ENCODE measurements at regions not wholly inside any gene's neighbourhood (a gene's known extent, or its start where the extent isn't known, plus 50 kb on each side); places are given as distances from the start of the nearest gene placed in this dataset.

GRCh38 chr15:69753867-69754266, 301.2 kb downstream of the RPLP1 start:
- CTCF ChIA-PET: no interaction called here
- DNase-seq (ENCODE audit: low read depth, low spot score): no peak
- Histone ChIP-seq H3K4me3 (ENCODE audit: low read depth, low read length) (no peak overlapping the region), H3K27ac (ENCODE audit: low read depth, low read length) (no peak overlapping the region), H3K9me3 (ENCODE audit: control insufficient read depth, insufficient read depth, low read length) (peaks cover 5% of the 10 kb centered on the region; the same call in 1 of the 2 replicates), H3K27me3 (ENCODE audit: control insufficient read depth, insufficient read depth, low read length) (peaks cover under 1% of the 10 kb centered on the region)
- no peak for TF ChIP-seq CTCF (IDR thresholded peaks at IDR 0.05; ENCODE audit: low read depth, low read length)
- POLR2A ChIA-PET: no interaction called here

- Histone ChIP-seq H3K27me3 (ENCODE audit: control insufficient read depth, insufficient read depth, low read length) (no peaks in the 10 kb centered on the region), H3K4me3 (ENCODE audit: low read depth, low read length) (no peak overlapping the region), H3K27ac (ENCODE audit: low read depth, low read length) (no peak overlapping the region), H3K9me3 (ENCODE audit: control insufficient read depth, insufficient read depth, low read length) (peaks cover 5% of the 10 kb centered on the region; the same call in 1 of the 2 replicates)
- no peak for TF ChIP-seq CTCF (IDR thresholded peaks at IDR 0.05; ENCODE audit: low read depth, low read length)
- CTCF ChIA-PET: no interaction called here
- POLR2A ChIA-PET: no interaction called here
- DNase-seq (ENCODE audit: low read depth, low spot score): no peak
Measured at GRCh38 chr15:69754313-69754712, 301.7 kb downstream of the RPLP1 start.

GRCh38 chr15:69755551-69756310, 303.1 kb downstream of the RPLP1 start:
- Histone ChIP-seq H3K27me3 (ENCODE audit: control insufficient read depth, insufficient read depth, low read length) (no peaks in the 10 kb centered on the region), H3K27ac (ENCODE audit: low read depth, low read length) (no peak overlapping the region), H3K9me3 (ENCODE audit: control insufficient read depth, insufficient read depth, low read length) (peaks cover 5% of the 10 kb centered on the region; the same call in 1 of the 2 replicates), H3K4me3 (ENCODE audit: low read depth, low read length) (no peak overlapping the region)
- CTCF ChIA-PET: interaction anchor here (0.8 kb wide), 1 partner anchor 280 kb away, joined by 3 read pairs; no protein-coding TSS in a partner anchor
- DNase-seq (ENCODE audit: low read depth, low spot score): no peak
- TF ChIP-seq CTCF (IDR thresholded peaks at IDR 0.05; ENCODE audit: low read depth, low read length): no peak
- POLR2A ChIA-PET: no interaction called here

- Histone ChIP-seq H3K9me3 (ENCODE audit: control insufficient read depth, insufficient read depth, low read length) (peaks cover 5% of the 10 kb centered on the region; the same call in 1 of the 2 replicates), H3K27me3 (ENCODE audit: control insufficient read depth, insufficient read depth, low read length) (no peaks in the 10 kb centered on the region), H3K4me3 (ENCODE audit: low read depth, low read length) (no peak overlapping the region), H3K27ac (ENCODE audit: low read depth, low read length) (no peak overlapping the region)
- POLR2A ChIA-PET: no interaction called here
- no peak for TF ChIP-seq CTCF (IDR thresholded peaks at IDR 0.05; ENCODE audit: low read depth, low read length)
- no peak for DNase-seq (ENCODE audit: low read depth, low spot score)
- CTCF ChIA-PET: interaction anchor here (0.8 kb wide), 1 partner anchor 281 kb away, joined by 3 read pairs; no protein-coding TSS in a partner anchor
Measured at GRCh38 chr15:69756440-69756839, 303.8 kb downstream of the RPLP1 start.

- Histone ChIP-seq H3K4me3 (ENCODE audit: low read depth, low read length) (no peak overlapping the region), H3K27ac (ENCODE audit: low read depth, low read length) (no peak overlapping the region), H3K27me3 (ENCODE audit: control insufficient read depth, insufficient read depth, low read length) (no peaks in the 10 kb centered on the region), H3K9me3 (ENCODE audit: control insufficient read depth, insufficient read depth, low read length) (peaks cover 5% of the 10 kb centered on the region; the same call in 1 of the 2 replicates)
- POLR2A ChIA-PET: no interaction called here
- no peak for DNase-seq (ENCODE audit: low read depth, low spot score)
- CTCF ChIA-PET: no interaction called here
- TF ChIP-seq CTCF (IDR thresholded peaks at IDR 0.05; ENCODE audit: low read depth, low read length): no peak
Measured at GRCh38 chr15:69757186-69757585, 304.6 kb downstream of the RPLP1 start.

All from AG04450 (cell line).